OCI-LY1 (cell line): ENCODE measurements at regions not wholly inside any gene's neighbourhood (a gene's known extent, or its start where the extent isn't known, plus 50 kb on each side); places are given as distances from the start of the nearest gene placed in this dataset.

Source experiments
- EZH2 ChIP-seq: fragments of 200-600 bp; sonication (generic), shearing (Covaris generic); IDR thresholded peaks from 2 replicates; pipeline ENCODE4 v1.8.0; 2017; ENCODE audit warnings: borderline replicate concordance, mixed run types, mild to moderate bottlenecking, antibody characterized with exemption, low read length, moderate library complexity, mixed read lengths
- TF ChIP-seq, protein P1 (sequence below): fragments of 200-600 bp; sonication (generic), shearing (Covaris generic); IDR thresholded peaks from 2 replicates; pipeline ENCODE4 v1.5.1; 2017; ENCODE audit warnings: mild to moderate bottlenecking, antibody characterized with exemption, low read length, moderate library complexity, mixed read lengths

DNA sequence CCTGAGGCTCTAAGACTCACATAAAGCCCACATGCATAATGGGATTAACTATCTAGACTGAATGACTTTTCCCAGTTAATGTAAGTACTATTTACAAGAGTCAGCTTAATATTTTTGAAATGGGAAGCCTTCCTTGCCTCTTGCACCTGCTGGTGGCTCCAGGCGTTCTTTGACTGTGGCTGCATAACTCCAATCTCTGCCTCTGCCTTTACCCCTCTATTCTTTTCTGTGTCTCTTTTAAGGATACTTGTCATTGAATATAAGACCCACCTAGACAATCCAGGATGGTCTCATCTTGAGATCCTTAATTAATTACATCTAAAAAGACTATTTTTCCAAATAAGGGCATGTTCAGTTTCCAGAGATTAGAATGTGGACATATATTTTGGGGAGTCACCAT lies 66.9 kb upstream of the PCED1B start:
- TF ChIP-seq, protein P1, sequence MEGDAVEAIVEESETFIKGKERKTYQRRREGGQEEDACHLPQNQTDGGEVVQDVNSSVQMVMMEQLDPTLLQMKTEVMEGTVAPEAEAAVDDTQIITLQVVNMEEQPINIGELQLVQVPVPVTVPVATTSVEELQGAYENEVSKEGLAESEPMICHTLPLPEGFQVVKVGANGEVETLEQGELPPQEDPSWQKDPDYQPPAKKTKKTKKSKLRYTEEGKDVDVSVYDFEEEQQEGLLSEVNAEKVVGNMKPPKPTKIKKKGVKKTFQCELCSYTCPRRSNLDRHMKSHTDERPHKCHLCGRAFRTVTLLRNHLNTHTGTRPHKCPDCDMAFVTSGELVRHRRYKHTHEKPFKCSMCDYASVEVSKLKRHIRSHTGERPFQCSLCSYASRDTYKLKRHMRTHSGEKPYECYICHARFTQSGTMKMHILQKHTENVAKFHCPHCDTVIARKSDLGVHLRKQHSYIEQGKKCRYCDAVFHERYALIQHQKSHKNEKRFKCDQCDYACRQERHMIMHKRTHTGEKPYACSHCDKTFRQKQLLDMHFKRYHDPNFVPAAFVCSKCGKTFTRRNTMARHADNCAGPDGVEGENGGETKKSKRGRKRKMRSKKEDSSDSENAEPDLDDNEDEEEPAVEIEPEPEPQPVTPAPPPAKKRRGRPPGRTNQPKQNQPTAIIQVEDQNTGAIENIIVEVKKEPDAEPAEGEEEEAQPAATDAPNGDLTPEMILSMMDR, result no peak
- TF ChIP-seq EZH2, result no peak
